ENCODE measurements at regions not wholly inside any gene's neighbourhood (a gene's known extent, or its start where the extent isn't known, plus 50 kb on each side); places are given as distances from the start of the nearest gene placed in this dataset.

GRCh38 chr4:63619771-63620170, 789.5 kb downstream of the TECRL start:
- no peaks in the 10 kb centered on the region for H3K36me3 ChIP-seq (ENCODE audit: insufficient read depth, low read length)
- no peak for DNase-seq (ENCODE audit: low read depth, low spot score)

GRCh38 chr4:63618883-63619718, 790.1 kb downstream of the TECRL start:
- Histone ChIP-seq H3K9me3 (ENCODE audit: low read depth, low read length) (no peaks in the 10 kb centered on the region), H3K27ac (no peak overlapping the region), H3K36me3 (ENCODE audit: insufficient read depth, low read length) (no peaks in the 10 kb centered on the region), H3K9ac (ENCODE audit: insufficient read length) (no peak overlapping the region), H3K4me3 (no peak overlapping the region)
- DNase-seq (ENCODE audit: low read depth, low spot score), result no peak
- TF ChIP-seq EZH2 (IDR thresholded peaks at IDR 0.05) (no peak), FOXP2 (optimal IDR thresholded peaks at IDR 0.05; ENCODE audit: control extremely low read depth, extremely low read length, insufficient read depth) (no peak), POLR2AphosphoS5 (IDR thresholded peaks at IDR 0.05; ENCODE audit: borderline replicate concordance, low read depth, low read length) (no peak)

More at GRCh38 chr4:63619771-63620170, 789.5 kb downstream of the TECRL start:
- H3K4me3 ChIP-seq, result no peak overlapping the region
- TF ChIP-seq FOXP2 (optimal IDR thresholded peaks at IDR 0.05; ENCODE audit: control extremely low read depth, extremely low read length, insufficient read depth) (no peak), EZH2 (IDR thresholded peaks at IDR 0.05) (no peak), POLR2AphosphoS5 (IDR thresholded peaks at IDR 0.05; ENCODE audit: borderline replicate concordance, low read depth, low read length) (no peak)
- H3K27ac ChIP-seq, result no peak overlapping the region
- no peak overlapping the region for H3K9ac ChIP-seq (ENCODE audit: insufficient read length)
- H3K9me3 ChIP-seq (ENCODE audit: low read depth, low read length), result no peaks in the 10 kb centered on the region

GRCh38 chr4:63607169-63607872, 801.9 kb downstream of the TECRL start:
- Histone ChIP-seq H3K4me3 (no peak overlapping the region), H3K9me3 (ENCODE audit: low read depth, low read length) (no peaks in the 10 kb centered on the region), H3K36me3 (ENCODE audit: insufficient read depth, low read length) (no peaks in the 10 kb centered on the region), H3K27ac (no peak overlapping the region), H3K9ac (ENCODE audit: insufficient read length) (no peak overlapping the region)
- TF ChIP-seq FOXP2 (optimal IDR thresholded peaks at IDR 0.05; ENCODE audit: control extremely low read depth, extremely low read length, insufficient read depth), result no peak
- no peak for TF ChIP-seq POLR2AphosphoS5 (IDR thresholded peaks at IDR 0.05; ENCODE audit: borderline replicate concordance, low read depth, low read length)
- TF ChIP-seq EZH2 (IDR thresholded peaks at IDR 0.05), result no peak
- DNase-seq (ENCODE audit: low read depth, low spot score), result no peak

GRCh38 chr4:63589796-63590195, 819.5 kb downstream of the TECRL start:
- no peak overlapping the region for H3K27ac ChIP-seq
- TF ChIP-seq EZH2 (IDR thresholded peaks at IDR 0.05) (no peak), FOXP2 (optimal IDR thresholded peaks at IDR 0.05; ENCODE audit: control extremely low read depth, extremely low read length, insufficient read depth) (no peak), POLR2AphosphoS5 (IDR thresholded peaks at IDR 0.05; ENCODE audit: borderline replicate concordance, low read depth, low read length) (no peak)
- H3K9me3 ChIP-seq (ENCODE audit: low read depth, low read length), result no peaks in the 10 kb centered on the region
- no peak overlapping the region for H3K9ac ChIP-seq (ENCODE audit: insufficient read length)
- no peaks in the 10 kb centered on the region for H3K36me3 ChIP-seq (ENCODE audit: insufficient read depth, low read length)
- DNase-seq (ENCODE audit: low read depth, low spot score), result no peak
- H3K4me3 ChIP-seq, result no peak overlapping the region

GRCh38 chr4:63583561-63583960, 825.7 kb downstream of the TECRL start:
- no peaks in the 10 kb centered on the region for H3K9me3 ChIP-seq (ENCODE audit: low read depth, low read length)
- H3K9ac ChIP-seq (ENCODE audit: insufficient read length), result no peak overlapping the region
- TF ChIP-seq EZH2 (IDR thresholded peaks at IDR 0.05) (no peak), FOXP2 (optimal IDR thresholded peaks at IDR 0.05; ENCODE audit: control extremely low read depth, extremely low read length, insufficient read depth) (no peak), POLR2AphosphoS5 (IDR thresholded peaks at IDR 0.05; ENCODE audit: borderline replicate concordance, low read depth, low read length) (no peak)
- no peaks in the 10 kb centered on the region for H3K36me3 ChIP-seq (ENCODE audit: insufficient read depth, low read length)
- no peak for DNase-seq (ENCODE audit: low read depth, low spot score)
- H3K27ac ChIP-seq, result no peak overlapping the region
- no peak overlapping the region for H3K4me3 ChIP-seq

- H3K27ac ChIP-seq, result no peak overlapping the region
- DNase-seq (ENCODE audit: low read depth, low spot score), result no peak
Measured at GRCh38 chr4:63583007-63583406, 826.2 kb downstream of the TECRL start.

GRCh38 chr4:63580796-63581475, 828.3 kb downstream of the TECRL start:
- Histone ChIP-seq H3K9ac (ENCODE audit: insufficient read length) (no peak overlapping the region), H3K4me3 (no peak overlapping the region), H3K9me3 (ENCODE audit: low read depth, low read length) (no peaks in the 10 kb centered on the region), H3K36me3 (ENCODE audit: insufficient read depth, low read length) (no peaks in the 10 kb centered on the region), H3K27ac (no peak overlapping the region)
- DNase-seq (ENCODE audit: low read depth, low spot score), result no peak
- TF ChIP-seq POLR2AphosphoS5 (IDR thresholded peaks at IDR 0.05; ENCODE audit: borderline replicate concordance, low read depth, low read length) (no peak), EZH2 (IDR thresholded peaks at IDR 0.05) (no peak), FOXP2 (optimal IDR thresholded peaks at IDR 0.05; ENCODE audit: control extremely low read depth, extremely low read length, insufficient read depth) (no peak)

More at GRCh38 chr4:63583007-63583406, 826.2 kb downstream of the TECRL start:
- H3K4me3 ChIP-seq, result no peak overlapping the region
- H3K36me3 ChIP-seq (ENCODE audit: insufficient read depth, low read length), result no peaks in the 10 kb centered on the region
- no peaks in the 10 kb centered on the region for H3K9me3 ChIP-seq (ENCODE audit: low read depth, low read length)
- TF ChIP-seq POLR2AphosphoS5 (IDR thresholded peaks at IDR 0.05; ENCODE audit: borderline replicate concordance, low read depth, low read length) (no peak), EZH2 (IDR thresholded peaks at IDR 0.05) (no peak), FOXP2 (optimal IDR thresholded peaks at IDR 0.05; ENCODE audit: control extremely low read depth, extremely low read length, insufficient read depth) (no peak)
- no peak overlapping the region for H3K9ac ChIP-seq (ENCODE audit: insufficient read length)

GRCh38 chr4:63578383-63578782, 830.9 kb downstream of the TECRL start:
- no peak for TF ChIP-seq POLR2AphosphoS5 (IDR thresholded peaks at IDR 0.05; ENCODE audit: borderline replicate concordance, low read depth, low read length)
- no peak for DNase-seq (ENCODE audit: low read depth, low spot score)
- H3K4me3 ChIP-seq, result no peak overlapping the region
- H3K9ac ChIP-seq (ENCODE audit: insufficient read length), result no peak overlapping the region
- H3K9me3 ChIP-seq (ENCODE audit: low read depth, low read length), result no peaks in the 10 kb centered on the region
- no peaks in the 10 kb centered on the region for H3K36me3 ChIP-seq (ENCODE audit: insufficient read depth, low read length)
- H3K27ac ChIP-seq, result no peak overlapping the region

Data from SK-N-MC (cell line).